ENCODE measurements at regions not wholly inside any gene's neighbourhood (a gene's known extent, or its start where the extent isn't known, plus 50 kb on each side); places are given as distances from the start of the nearest gene placed in this dataset.
A peak's percentile ranks its signal among the peaks of the same experiment; 100 is the strongest.

GRCh38 chr11:71201936-71202597 is 50.3 kb downstream of the SHANK2 start:
- DNase-seq = no peak

DNA sequence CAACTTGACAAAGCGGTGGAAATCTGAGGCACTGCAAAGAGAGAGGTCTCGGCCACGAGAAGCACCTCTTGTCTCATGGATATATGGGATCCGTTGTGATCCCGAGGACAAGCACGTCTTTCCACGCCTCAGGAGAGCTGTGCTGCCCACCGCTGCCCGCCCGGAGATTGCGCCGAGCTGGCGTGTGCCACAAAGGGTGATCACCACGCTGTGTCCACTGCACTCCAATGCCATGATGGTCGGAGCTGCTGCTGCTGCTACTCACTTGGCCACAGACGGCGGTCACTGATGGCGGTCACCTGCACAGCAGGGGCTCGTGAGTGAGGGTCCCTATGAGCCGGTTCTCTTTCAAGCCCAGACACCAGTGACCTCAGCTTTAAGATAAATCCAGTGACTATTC is 51.1 kb downstream of the SHANK2 start:
- no peak for DNase-seq

DNA sequence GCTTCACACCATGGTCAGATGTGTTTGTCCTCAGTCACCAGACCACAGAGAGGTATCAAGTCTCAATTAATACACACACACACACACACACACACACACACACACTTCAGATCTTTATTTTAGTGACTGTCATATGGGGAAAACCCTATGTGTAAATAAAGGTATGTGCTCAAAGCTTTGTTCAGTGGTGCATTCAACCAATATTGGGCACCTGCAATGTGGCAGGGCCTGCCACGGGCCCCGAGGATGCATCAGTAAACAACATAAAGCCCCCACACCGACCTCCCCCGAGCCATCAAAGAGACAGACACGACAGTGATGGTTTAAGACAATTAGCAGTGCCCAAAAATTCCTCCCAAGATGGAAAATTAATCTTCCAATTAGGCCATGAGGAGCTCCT is 51.6 kb downstream of the SHANK2 start:
- DNase-seq = no peak

- no peak for DNase-seq
These were observed 52.1 kb downstream of the SHANK2 start for GRCh38 chr11:71200172-71200716.

GRCh38 chr11:71199226-71199820 is 53.1 kb downstream of the SHANK2 start:
- DNase-seq = peak; percentile 24

GRCh38 chr11:71198823-71199165 is 53.6 kb downstream of the SHANK2 start:
- no peak for DNase-seq

DNA sequence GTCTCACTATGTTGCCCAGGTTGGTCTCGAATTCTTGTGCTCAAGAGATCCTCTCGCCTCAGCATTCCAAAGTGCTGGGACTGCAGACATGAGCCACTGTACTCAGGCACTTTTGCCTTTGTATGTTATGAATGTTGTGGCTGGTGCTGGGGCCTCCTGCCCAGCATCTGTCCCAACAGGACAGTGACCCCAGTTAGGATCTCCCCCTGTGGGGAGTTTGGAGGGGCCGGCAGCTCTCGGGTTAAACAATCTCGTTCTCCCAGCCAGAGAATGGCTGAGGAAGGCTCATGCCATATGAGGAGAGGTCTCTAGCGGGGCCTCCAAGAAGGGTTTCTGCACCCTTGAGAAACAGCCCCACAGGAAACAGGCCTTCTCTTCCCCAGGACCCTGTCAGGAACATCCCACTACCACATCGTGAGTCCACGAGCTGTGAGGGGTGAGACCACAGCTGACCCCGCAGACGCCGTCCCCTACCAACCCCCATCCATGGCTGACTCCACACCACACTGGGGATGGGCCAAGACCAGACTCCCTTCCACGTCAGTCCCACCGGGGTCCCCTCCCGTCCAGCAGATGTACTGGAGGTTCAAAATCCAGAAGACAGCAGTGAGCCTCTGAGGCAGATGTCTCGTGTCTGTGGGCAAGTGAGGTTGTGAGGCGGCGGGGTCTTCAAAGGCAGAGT is 54.1 kb downstream of the SHANK2 start:
- no peak for DNase-seq

- no peak for DNase-seq
These were observed 55.3 kb downstream of the SHANK2 start for GRCh38 chr11:71197096-71197495.

DNA sequence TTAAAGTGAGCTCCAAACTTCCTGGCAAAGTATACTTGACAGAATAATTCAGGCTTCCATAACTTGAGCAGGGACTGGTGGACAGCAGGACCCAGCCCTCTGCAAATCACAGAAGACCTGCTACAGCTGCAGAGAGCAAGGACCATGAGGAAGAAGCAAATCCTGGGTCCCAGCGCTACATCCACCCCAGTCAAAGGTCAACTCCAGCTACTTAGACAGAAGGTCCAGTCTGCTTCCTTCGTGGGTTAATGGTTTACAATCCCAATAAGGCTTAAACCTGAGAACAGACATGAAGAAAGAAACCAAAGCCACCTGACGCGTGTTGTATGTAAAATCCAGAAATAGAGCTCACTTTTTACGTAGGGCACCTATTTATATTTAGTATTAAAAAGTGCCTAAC is 57.7 kb downstream of the SHANK2 start:
- DNase-seq = no peak

GRCh38 chr11:71193431-71193830 is 58.9 kb downstream of the SHANK2 start:
- no peak for DNase-seq

- no peak for DNase-seq
These were observed 59.7 kb downstream of the SHANK2 start for GRCh38 chr11:71192629-71193028.

DNA sequence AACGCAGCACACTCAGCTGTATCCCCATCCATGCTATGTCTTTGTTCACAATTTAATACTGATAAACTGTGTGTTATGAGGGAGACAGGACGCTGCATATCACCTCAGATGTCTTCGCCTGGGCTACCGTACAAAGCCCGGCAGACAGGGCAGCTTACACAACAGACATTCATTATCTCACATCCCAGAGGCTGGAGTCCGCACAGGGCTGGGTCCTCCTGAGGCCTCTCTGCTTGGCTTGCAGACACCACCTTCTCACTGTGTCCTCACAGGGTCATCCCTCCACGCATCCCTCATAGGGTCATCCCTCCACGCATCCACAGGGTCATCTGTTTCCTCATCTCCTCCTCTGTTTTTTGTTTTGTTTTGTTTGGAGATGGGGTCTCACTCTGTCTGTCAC is 61.2 kb downstream of the SHANK2 start:
- no peak for DNase-seq

GRCh38 chr11:71190551-71190950 is 61.8 kb downstream of the SHANK2 start:
- no peak for DNase-seq

GRCh38 chr11:71189768-71190315 is 62.5 kb downstream of the SHANK2 start:
- DNase-seq = no peak

GRCh38 chr11:71188886-71189767 is 63.2 kb downstream of the SHANK2 start:
- DNase-seq = no peak

- no peak for DNase-seq
These were observed 64.3 kb downstream of the SHANK2 start for GRCh38 chr11:71188073-71188472.

DNA sequence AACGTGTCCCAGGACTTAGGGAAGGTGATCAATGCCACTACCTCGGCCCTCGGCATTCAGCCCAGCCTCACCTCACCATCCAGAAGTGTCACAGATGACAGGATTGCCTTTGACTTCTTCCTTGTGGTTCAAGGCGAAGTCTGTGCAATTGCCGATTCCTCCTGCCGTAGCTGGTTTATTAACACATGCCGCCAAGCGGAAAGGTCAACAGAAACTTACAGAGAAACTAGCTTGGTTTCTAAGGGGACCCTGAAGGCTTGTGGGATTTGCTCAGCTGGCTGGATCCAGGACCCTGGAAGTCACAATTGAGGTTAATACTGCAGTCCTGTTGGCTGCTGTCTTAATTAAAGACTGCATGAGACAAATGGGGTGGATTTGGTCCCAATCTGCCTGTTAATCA is 65.6 kb downstream of the SHANK2 start:
- no peak for DNase-seq

- no peak for DNase-seq
These were observed 67.0 kb downstream of the SHANK2 start for GRCh38 chr11:71185411-71185810.

GRCh38 chr11:71184421-71185210 is 67.8 kb downstream of the SHANK2 start:
- no peak for DNase-seq

DNA sequence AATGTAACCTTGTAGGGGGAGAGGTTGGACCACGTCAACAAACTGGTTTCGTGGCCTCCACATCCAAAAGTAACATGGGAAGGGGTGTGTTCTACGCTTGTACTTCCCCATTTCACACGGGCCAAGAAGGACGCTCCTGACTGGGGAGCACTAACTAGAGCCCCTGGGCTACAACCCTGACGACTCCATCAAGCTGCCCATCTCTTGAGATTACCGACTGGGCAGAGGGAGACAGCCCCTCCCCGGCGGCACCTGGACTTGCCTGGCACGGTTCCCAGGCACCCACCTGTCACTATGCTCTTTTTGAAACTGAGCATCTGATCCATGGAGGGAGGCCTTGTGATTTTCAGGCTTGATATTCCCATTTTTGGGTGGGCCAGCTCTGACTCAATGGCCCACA is 68.5 kb downstream of the SHANK2 start:
- peak; percentile 42 for DNase-seq

- peak; percentile 50 for DNase-seq
These were observed 69.3 kb downstream of the SHANK2 start for GRCh38 chr11:71182791-71183677.

All from NCI-H510A (cell line).